D721Med (cell line): ENCODE measurements at regions not wholly inside any gene's neighbourhood (a gene's known extent, or its start where the extent isn't known, plus 50 kb on each side); places are given as distances from the start of the nearest gene placed in this dataset.

Experiments used
- DNase-seq: peaks from one replicate; pipeline ENCODE4 v3.0.0; 2011; ENCODE audit warnings: low spot score; ENCODE audit not compliant: insufficient read length
- FAIRE-seq: peaks from 2 replicates; lab custom pipeline; 2011; peaks lifted over from hg19 to GRCh38; lab: Jason Lieb, UNC
- CTCF ChIP-seq: IDR thresholded peaks from 2 replicates; pipeline ENCODE4 v1.5.1; 2012; ENCODE audit warnings: mild to moderate bottlenecking, control low read depth; ENCODE audit not compliant: insufficient read depth; ENCODE audit errors: missing control alignments

- DNase-seq (no peak), FAIRE-seq (no peak)
- no peak for TF ChIP-seq CTCF
These were observed 266.5 kb downstream of the SEC23A start for GRCh38 chr14:38836539-38836938.

- DNase-seq (no peak), FAIRE-seq (no peak)
- no peak for TF ChIP-seq CTCF
These were observed 267.2 kb downstream of the SEC23A start for GRCh38 chr14:38835874-38836273.

- no peak for TF ChIP-seq CTCF
- no peak for DNase-seq
These were observed 274.7 kb downstream of the SEC23A start for GRCh38 chr14:38828183-38828827.

GRCh38 chr14:38824706-38825105 is 278.3 kb downstream of the SEC23A start:
- FAIRE-seq (no peak), DNase-seq (no peak)
- no peak for TF ChIP-seq CTCF

More at GRCh38 chr14:38828183-38828827, 274.7 kb downstream of the SEC23A start:
- no peak for FAIRE-seq

- FAIRE-seq: no peak
- DNase-seq: no peak
- no peak for TF ChIP-seq CTCF
These were observed 284.5 kb downstream of the SEC23A start for GRCh38 chr14:38818555-38818954.

- DNase-seq (no peak), FAIRE-seq (no peak)
- peak; percentile 4 for TF ChIP-seq CTCF
These were observed 294.1 kb downstream of the SEC23A start for GRCh38 chr14:38808734-38809455.

- FAIRE-seq: no peak
- DNase-seq: no peak
- no peak for TF ChIP-seq CTCF
These were observed 303.4 kb downstream of the SEC23A start for GRCh38 chr14:38799671-38800070.
